Gastrocnemius medialis (tissue), 4 donors: ENCODE measurements at regions not wholly inside any gene's neighbourhood (a gene's known extent, or its start where the extent isn't known, plus 50 kb on each side); places are given as distances from the start of the nearest gene placed in this dataset.

ENCODE experiments used
- ATAC-seq, 2 donors: fragments of 150-250 bp; one replicate each; pipeline ENCODE4 v1.9.1; 2016
- DNase-seq, 2 donors: peaks; one replicate each; pipeline ENCODE4 v3.0.0-alpha.2; 2019
- H3K27ac ChIP-seq, 4 donors: fragments of 200-600 bp; sonication (generic); 1 replicate in 1 of 4; 2 replicates in 3 of 4; pipeline ENCODE4 v1.5.1; 2016 to 2018; ENCODE audit warnings: mild to moderate bottlenecking in 2 of 4, moderate library complexity in 1 of 4
- H3K27me3 ChIP-seq, 3 donors: fragments of 200-600 bp; sonication (generic) in 2 of 3; 1 replicate in 1 of 3; 2 replicates in 2 of 3; pipeline versions ENCODE4 v1.5.1 to v1.6.0; 2016 to 2019; ENCODE audit warnings: mild to moderate bottlenecking in 1 of 3, moderate library complexity in 1 of 3
- H3K36me3 ChIP-seq, 2 donors: fragments of 200-600 bp; sonication (generic) in 1 of 2; one replicate each; pipeline ENCODE4 v1.5.1; 2017 to 2018
- H3K4me1 ChIP-seq, 2 donors: fragments of 200-600 bp; sonication (generic) in 1 of 2; one replicate each; pipeline ENCODE4 v1.5.1; 2016 to 2017; ENCODE audit warnings: mild to moderate bottlenecking in 2 of 2
- H3K4me3 ChIP-seq, 4 donors: fragments of 200-600 bp; sonication (generic) in 3 of 4; 1 replicate in 1 of 4; 2 replicates in 3 of 4; pipeline ENCODE4 v1.5.1; 2016 to 2019; ENCODE audit warnings: mild to moderate bottlenecking in 2 of 4
- H3K9me3 ChIP-seq, 3 donors: fragments of 200-600 bp; sonication (generic) in 2 of 3; 1 replicate in 1 of 3; 2 replicates in 2 of 3; pipeline ENCODE4 v1.5.1; 2016 to 2019
- POLR2A ChIP-seq, 2 donors: fragments of 450-650 bp; IDR thresholded peaks; one replicate each; pipeline ENCODE4 v1.6.1; 2017; ENCODE audit warnings: antibody characterized with exemption in 2 of 2, mild to moderate bottlenecking in 2 of 2, moderate library complexity in 2 of 2
- in situ Hi-C, 4 donors: fragments of 200-750 bp; cut with MboI; loops; one replicate each; pipeline versions ENCODE4 v1.15.0 to v1.8.0; 2017; ENCODE audit warnings: low sequenced_read_pairs in 4 of 4
- intact Hi-C: fragments of 100-400 bp; cut with DNase I; formaldehyde crosslinking; loops from one replicate; pipeline ENCODE4 v1.15.1; 2023; ENCODE audit warnings: low total_unique reads
- TF ChIP-seq, protein P1 (sequence below), 5 experiments: fragments of 450-650 bp in 3 of 5; fragments of 200-600 bp in 2 of 5; sonication (generic) in 2 of 5; IDR thresholded peaks in 4 of 5; conservative IDR thresholded peaks in 1 of 5; 1 replicate in 4 of 5; 2 replicates in 1 of 5; pipeline ENCODE4 v1.5.1; 2016 to 2019; ENCODE audit warnings: antibody characterized with exemption in 5 of 5, mild to moderate bottlenecking in 3 of 5, moderate library complexity in 3 of 5

DNA sequence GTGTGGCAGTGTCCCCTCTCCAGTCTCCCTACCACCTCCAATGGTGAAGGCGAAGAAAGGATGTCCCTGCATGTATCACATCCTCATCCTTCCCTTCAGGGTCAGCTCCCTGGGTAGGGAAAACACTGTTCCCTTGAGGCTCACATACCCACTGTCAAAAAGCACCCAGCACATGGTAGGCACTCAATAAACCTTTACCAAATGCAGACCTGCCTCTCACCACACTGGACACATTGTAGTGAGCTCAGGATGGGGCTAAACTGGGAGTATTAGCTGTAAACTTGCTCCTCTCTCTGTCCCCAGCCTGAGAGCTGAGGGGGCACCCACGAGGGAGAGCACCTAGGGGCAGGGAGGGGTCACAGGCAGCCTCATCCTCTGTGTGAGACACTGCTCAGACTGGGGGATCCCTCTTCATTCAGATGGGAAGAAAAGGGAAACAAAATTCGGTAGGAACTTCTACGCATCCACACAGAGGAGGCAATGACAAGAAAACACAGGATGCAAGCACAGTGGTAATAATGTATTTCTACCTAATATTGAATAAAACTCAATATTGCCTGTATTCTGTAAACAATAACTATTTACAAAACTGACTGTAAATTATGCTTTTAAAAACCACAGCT lies 101.6 kb upstream of the TOP3B start:
- H3K27ac ChIP-seq = no peak overlapping the region
- no peak for DNase-seq
- intact Hi-C loops (no loop called here), in situ Hi-C loops (no loop called here)
- TF ChIP-seq, protein P1, sequence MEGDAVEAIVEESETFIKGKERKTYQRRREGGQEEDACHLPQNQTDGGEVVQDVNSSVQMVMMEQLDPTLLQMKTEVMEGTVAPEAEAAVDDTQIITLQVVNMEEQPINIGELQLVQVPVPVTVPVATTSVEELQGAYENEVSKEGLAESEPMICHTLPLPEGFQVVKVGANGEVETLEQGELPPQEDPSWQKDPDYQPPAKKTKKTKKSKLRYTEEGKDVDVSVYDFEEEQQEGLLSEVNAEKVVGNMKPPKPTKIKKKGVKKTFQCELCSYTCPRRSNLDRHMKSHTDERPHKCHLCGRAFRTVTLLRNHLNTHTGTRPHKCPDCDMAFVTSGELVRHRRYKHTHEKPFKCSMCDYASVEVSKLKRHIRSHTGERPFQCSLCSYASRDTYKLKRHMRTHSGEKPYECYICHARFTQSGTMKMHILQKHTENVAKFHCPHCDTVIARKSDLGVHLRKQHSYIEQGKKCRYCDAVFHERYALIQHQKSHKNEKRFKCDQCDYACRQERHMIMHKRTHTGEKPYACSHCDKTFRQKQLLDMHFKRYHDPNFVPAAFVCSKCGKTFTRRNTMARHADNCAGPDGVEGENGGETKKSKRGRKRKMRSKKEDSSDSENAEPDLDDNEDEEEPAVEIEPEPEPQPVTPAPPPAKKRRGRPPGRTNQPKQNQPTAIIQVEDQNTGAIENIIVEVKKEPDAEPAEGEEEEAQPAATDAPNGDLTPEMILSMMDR (IDR thresholded peaks at IDR 0.05 in 4 of 5, conservative IDR thresholded peaks at IDR 0.05 in 1 of 5) = no peak
- no peak for TF ChIP-seq POLR2A (IDR thresholded peaks at IDR 0.05)
- H3K4me1 ChIP-seq = no peaks in the 10 kb centered on the region
- no peaks in the 10 kb centered on the region for H3K9me3 ChIP-seq
- ATAC-seq = no peak
- H3K4me3 ChIP-seq = no peak overlapping the region
- H3K36me3 ChIP-seq = no peaks in the 10 kb centered on the region
- peaks cover 0 to 12% (median 0%) of the 10 kb centered on the region in 3 donors for H3K27me3 ChIP-seq

DNA sequence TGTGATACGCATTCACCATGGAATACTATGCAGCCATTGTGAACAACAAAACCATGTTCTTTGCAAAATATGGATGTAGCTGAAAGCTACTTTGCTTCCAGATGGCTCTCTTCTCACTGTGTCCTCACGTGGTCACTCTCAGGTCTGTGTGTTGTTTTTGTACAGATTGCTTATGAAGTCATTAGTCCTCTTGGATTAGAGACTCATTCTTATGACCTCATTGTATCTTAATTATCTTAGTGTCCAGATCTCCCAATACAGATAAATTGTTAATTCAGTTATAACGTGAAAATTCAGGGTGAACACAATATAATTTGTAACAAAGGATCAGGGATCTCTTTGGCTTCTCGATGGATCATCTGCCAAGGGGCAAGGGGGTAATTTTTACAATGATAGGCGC lies 100.4 kb upstream of the TOP3B start:
- ATAC-seq (no peak), DNase-seq (no peak)
- no peak overlapping the region for H3K27ac ChIP-seq
- H3K9me3 ChIP-seq = no peaks in the 10 kb centered on the region
- TF ChIP-seq, protein P1 (IDR thresholded peaks at IDR 0.05 in 4 of 5, conservative IDR thresholded peaks at IDR 0.05 in 1 of 5) = no peak
- no peak overlapping the region for H3K4me3 ChIP-seq
- in situ Hi-C loops = no loop called here
- peaks cover 0 to 9% (median 0%) of the 10 kb centered on the region in 3 donors for H3K27me3 ChIP-seq
- H3K4me1 ChIP-seq = no peaks in the 10 kb centered on the region
- no peaks in the 10 kb centered on the region for H3K36me3 ChIP-seq
- intact Hi-C loops = no loop called here

DNA sequence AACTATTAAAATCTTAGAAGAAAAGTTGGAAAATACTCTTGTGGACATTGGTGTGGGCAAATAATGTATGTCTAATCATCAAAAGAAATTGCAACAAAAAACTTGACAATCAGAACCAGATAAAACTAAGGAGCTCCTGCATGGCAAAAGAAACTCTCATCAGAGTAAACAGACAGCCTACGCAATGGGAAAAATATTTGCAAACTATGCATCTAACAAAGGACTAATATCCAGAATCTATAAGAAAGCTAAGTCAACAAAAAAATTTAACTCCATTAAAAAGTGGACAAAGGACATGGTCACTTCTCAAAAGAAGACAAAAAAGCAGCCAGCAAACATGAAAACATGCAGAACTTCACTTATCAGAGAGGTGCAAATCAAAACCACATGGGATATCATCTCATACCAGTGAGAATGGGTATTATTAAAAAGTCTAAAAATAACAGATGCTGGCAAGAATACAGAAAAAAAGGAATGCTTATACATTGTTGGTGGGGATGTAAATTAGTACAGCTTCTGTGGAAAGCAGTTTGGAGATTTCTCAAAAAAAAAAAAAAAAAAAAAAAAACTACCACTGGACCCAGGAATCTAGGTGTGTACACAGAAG lies 99.7 kb upstream of the TOP3B start:
- ATAC-seq (no peak), DNase-seq (no peak)
- no peak overlapping the region for H3K4me3 ChIP-seq
- H3K4me1 ChIP-seq = no peaks in the 10 kb centered on the region
- in situ Hi-C loops (no loop called here), intact Hi-C loops (no loop called here)
- no peak for TF ChIP-seq POLR2A (IDR thresholded peaks at IDR 0.05)
- TF ChIP-seq, protein P1 (IDR thresholded peaks at IDR 0.05 in 4 of 5, conservative IDR thresholded peaks at IDR 0.05 in 1 of 5) = no peak
- H3K27me3 ChIP-seq = peaks cover 0 to 9% (median 0%) of the 10 kb centered on the region in 3 donors
- H3K36me3 ChIP-seq = no peaks in the 10 kb centered on the region
- no peaks in the 10 kb centered on the region for H3K9me3 ChIP-seq
- no peak overlapping the region for H3K27ac ChIP-seq

DNA sequence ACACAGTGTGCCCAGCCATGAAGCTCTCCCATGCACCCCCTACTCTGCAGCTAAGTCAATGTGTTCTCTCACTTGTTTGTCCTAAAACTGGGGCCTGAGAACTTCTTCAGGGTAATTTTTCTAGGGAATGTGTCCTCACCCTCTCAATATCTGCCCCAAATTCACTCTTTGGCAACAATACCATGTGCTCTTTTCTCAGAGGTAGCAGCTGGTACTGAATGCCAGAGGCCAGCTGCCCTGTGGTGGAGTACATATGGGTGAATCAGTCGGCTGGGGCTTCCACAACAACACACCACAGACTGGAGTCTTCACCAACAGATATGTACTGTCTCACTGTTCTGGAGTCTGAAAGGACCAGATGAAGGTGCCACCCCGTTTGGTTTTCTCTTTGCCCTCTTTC lies 97.7 kb upstream of the TOP3B start:
- H3K9me3 ChIP-seq = no peaks in the 10 kb centered on the region
- no peak for TF ChIP-seq POLR2A (IDR thresholded peaks at IDR 0.05)
- TF ChIP-seq, protein P1 (IDR thresholded peaks at IDR 0.05 in 4 of 5, conservative IDR thresholded peaks at IDR 0.05 in 1 of 5) = no peak
- H3K36me3 ChIP-seq = no peaks in the 10 kb centered on the region
- H3K27me3 ChIP-seq = peaks cover 0 to 9% (median 0%) of the 10 kb centered on the region in 3 donors
- intact Hi-C loops = no loop called here
- DNase-seq = no peak
- ATAC-seq = no peak
- no peak overlapping the region for H3K27ac ChIP-seq
- no peaks in the 10 kb centered on the region for H3K4me1 ChIP-seq
- no peak overlapping the region for H3K4me3 ChIP-seq
- in situ Hi-C loops = no loop called here
